ENCODE measurements at regions not wholly inside any gene's neighbourhood (a gene's known extent, or its start where the extent isn't known, plus 50 kb on each side); places are given as distances from the start of the nearest gene placed in this dataset.

DNA sequence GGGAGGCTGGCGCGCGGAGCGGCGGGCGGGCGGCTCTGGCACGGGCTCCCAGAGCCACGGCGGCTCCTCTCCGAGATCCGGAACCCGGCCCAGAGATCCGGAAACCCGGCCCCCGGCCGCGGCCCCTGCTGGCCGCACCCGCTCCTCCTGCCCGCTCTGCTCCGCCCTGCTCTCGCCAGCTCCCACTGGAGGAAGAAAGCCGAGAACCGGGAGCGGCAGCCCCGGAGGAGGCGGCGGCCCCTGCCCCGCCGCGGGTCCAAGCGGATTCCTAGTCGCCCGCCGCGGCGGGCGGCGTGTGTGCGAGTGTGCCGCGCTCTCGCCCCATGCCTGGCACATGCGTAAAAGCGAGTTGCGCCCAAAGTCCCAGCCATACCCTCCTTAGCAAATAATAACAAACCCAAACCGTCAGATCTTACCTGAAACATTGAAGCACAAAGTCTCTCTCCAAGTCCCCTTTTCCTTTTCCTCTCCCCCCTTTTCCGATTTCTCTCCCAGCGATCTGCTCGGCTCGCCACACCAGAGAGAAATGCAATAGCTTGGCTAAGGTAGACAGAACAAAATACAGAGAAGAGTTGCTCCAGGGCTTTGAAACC lies 108.7 kb upstream of the KCTD1 start:
- H3K9me3 ChIP-seq (ENCODE audit: low read length): no peaks in the 10 kb centered on the region
- no peaks in the 10 kb centered on the region for H3K9me2 ChIP-seq (ENCODE audit: insufficient read depth, low read length)
- H3K4me3 ChIP-seq (ENCODE audit: low read length): peak overlapping the region; percentile 77
- H3K4me2 ChIP-seq (ENCODE audit: low read length): peak overlapping the region; percentile 88
- H3K36me3 ChIP-seq (ENCODE audit: insufficient read depth, low read length): no peaks in the 10 kb centered on the region
- peak overlapping the region; percentile 34 for H2AFZ ChIP-seq (ENCODE audit: low read depth, low read length)
- TF ChIP-seq EP300 (conservative IDR thresholded peaks at IDR 0.05; ENCODE audit: poor library complexity, severe bottlenecking): no peak
- peak; percentile 54 for TF ChIP-seq RAD21 (conservative IDR thresholded peaks at IDR 0.05)
- TF ChIP-seq REST (IDR thresholded peaks at IDR 0.05; ENCODE audit: borderline replicate concordance): no peak
- TF ChIP-seq EZH2 (IDR thresholded peaks at IDR 0.05; ENCODE audit: borderline replicate concordance, insufficient read depth, low read length, poor library complexity, severe bottlenecking): no peak
- peak; percentile 19 for TF ChIP-seq POLR2AphosphoS5 (IDR thresholded peaks at IDR 0.05)
- peak; percentile 34 for TF ChIP-seq CTCF (IDR thresholded peaks at IDR 0.05; ENCODE audit: poor library complexity, severe bottlenecking)
- TF ChIP-seq MXI1 (conservative IDR thresholded peaks at IDR 0.05; ENCODE audit: poor library complexity, severe bottlenecking): peak; percentile 83
- peak; percentile 61 for TF ChIP-seq SMC3 (conservative IDR thresholded peaks at IDR 0.05; ENCODE audit: poor library complexity)
- no peak for TF ChIP-seq TAF1 (IDR thresholded peaks at IDR 0.05; ENCODE audit: low read depth)
- peaks cover 7% of the 10 kb centered on the region for H3F3A ChIP-seq (ENCODE audit: insufficient read depth, low read length, poor library complexity, severe bottlenecking)
- peak overlapping the region; percentile 92 for H3K9ac ChIP-seq (ENCODE audit: low read length)
- peaks cover 3% of the 10 kb centered on the region for H3K79me2 ChIP-seq (replicated peaks; ENCODE audit: insufficient read depth, low read length)
- H3K27me3 ChIP-seq (ENCODE audit: insufficient read depth, low read depth, low read length): no peaks in the 10 kb centered on the region
- peak overlapping the region; percentile 89 for H3K27ac ChIP-seq (ENCODE audit: low read length)
- no peaks in the 10 kb centered on the region for H4K20me1 ChIP-seq (ENCODE audit: insufficient read depth)

- Histone ChIP-seq H3K27me3 (ENCODE audit: insufficient read depth, low read depth, low read length) (no peaks in the 10 kb centered on the region), H3K9ac (ENCODE audit: low read length) (peak overlapping the region; percentile 92), H3K36me3 (ENCODE audit: insufficient read depth, low read length) (no peaks in the 10 kb centered on the region)
Observed at GRCh38 chr18:26656431-26656943, 108.1 kb upstream of the KCTD1 start.

More at GRCh38 chr18:26656431-26656943, 108.1 kb upstream of the KCTD1 start:
- no peaks in the 10 kb centered on the region for H3K9me3 ChIP-seq (ENCODE audit: low read length)
- no peaks in the 10 kb centered on the region for H3K9me2 ChIP-seq (ENCODE audit: insufficient read depth, low read length)
- peak overlapping the region; percentile 7 for H3K4me2 ChIP-seq (ENCODE audit: low read length)
- TF ChIP-seq CTCF (IDR thresholded peaks at IDR 0.05; ENCODE audit: poor library complexity, severe bottlenecking) (no peak), REST (IDR thresholded peaks at IDR 0.05; ENCODE audit: borderline replicate concordance) (peak; percentile 5), RAD21 (conservative IDR thresholded peaks at IDR 0.05) (no peak), EP300 (conservative IDR thresholded peaks at IDR 0.05; ENCODE audit: poor library complexity, severe bottlenecking) (no peak), POLR2AphosphoS5 (IDR thresholded peaks at IDR 0.05) (peak; percentile 3), SMC3 (conservative IDR thresholded peaks at IDR 0.05; ENCODE audit: poor library complexity) (no peak), MXI1 (conservative IDR thresholded peaks at IDR 0.05; ENCODE audit: poor library complexity, severe bottlenecking) (no peak), EZH2 (IDR thresholded peaks at IDR 0.05; ENCODE audit: borderline replicate concordance, insufficient read depth, low read length, poor library complexity, severe bottlenecking) (no peak)
- H2AFZ ChIP-seq (ENCODE audit: low read depth, low read length): peak overlapping the region; percentile 79
- peaks cover 7% of the 10 kb centered on the region for H3F3A ChIP-seq (ENCODE audit: insufficient read depth, low read length, poor library complexity, severe bottlenecking)
- H4K20me1 ChIP-seq (ENCODE audit: insufficient read depth): no peaks in the 10 kb centered on the region
- H3K27ac ChIP-seq (ENCODE audit: low read length): peak overlapping the region; percentile 89
- H3K4me3 ChIP-seq (ENCODE audit: low read length): peak overlapping the region; percentile 77
- H3K79me2 ChIP-seq (replicated peaks; ENCODE audit: insufficient read depth, low read length): peaks cover 3% of the 10 kb centered on the region

Data from neural cell (in vitro differentiated cells).